Stimulated activated naive CD4-positive, alpha-beta T cell treated with Interleukin-2 at 50 U/mL for 16 hours (primary cell): ENCODE measurements at regions not wholly inside any gene's neighbourhood (a gene's known extent, or its start where the extent isn't known, plus 50 kb on each side); places are given as distances from the start of the nearest gene placed in this dataset.

Source experiments
- DNase-seq: peaks from one replicate; lab custom pipeline; 2025; lab: John Stamatoyannopoulos, UW

GRCh38 chr10:31644931-31645633, 283.5 kb downstream of the ARHGAP12 start:
- DNase-seq, result no peak

DNA sequence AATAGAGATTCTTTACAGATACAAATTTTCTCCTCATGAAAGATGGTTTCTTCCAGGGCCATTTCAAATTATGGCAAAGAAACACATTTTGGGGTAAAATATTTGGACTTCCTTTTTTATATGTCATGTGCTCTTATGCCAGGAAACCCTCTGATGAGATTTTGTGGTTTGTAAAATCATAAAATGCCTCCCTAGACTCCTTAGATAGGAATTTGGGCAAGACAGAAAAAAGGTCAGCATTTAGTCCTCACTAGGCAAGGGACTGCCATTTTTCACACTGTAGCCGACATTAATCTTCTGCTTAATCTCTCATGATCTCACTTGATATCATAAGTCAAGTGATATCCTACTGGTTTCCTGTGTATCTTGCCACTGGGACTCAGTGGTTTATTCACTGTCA, 286.4 kb downstream of the ARHGAP12 start:
- DNase-seq, result no peak

DNA sequence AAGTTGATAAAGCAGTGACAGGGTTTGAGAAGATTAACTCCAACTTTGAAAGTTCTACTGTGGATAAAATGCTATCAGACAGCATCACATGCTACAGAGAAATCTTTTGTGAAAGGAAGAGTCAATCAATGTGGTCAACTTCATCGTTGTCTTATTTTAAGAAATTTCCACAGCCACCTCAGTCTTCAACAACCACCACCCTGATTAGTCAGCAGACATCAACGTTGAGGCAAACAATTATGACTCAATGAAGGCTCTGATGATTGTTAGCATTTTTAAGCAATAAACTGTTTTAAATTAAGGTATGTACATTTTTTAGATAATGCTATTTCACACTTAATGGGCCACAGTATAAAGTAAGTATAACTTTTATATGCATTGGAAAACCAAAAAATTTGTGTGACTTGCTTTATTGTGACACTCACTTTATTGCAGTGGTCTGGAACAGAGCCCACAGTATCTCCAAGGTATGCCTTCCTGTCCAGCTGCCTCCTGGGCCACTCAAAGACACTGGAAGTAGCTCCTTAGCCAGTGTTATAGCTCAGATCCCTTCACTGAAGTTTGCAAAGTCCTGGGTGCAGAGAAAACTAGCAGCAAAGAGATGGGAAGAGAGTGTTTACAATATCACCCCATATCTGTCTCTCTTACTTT, 293.1 kb downstream of the ARHGAP12 start:
- no peak for DNase-seq

GRCh38 chr10:31635009-31635408, 293.6 kb downstream of the ARHGAP12 start:
- DNase-seq, result no peak

DNA sequence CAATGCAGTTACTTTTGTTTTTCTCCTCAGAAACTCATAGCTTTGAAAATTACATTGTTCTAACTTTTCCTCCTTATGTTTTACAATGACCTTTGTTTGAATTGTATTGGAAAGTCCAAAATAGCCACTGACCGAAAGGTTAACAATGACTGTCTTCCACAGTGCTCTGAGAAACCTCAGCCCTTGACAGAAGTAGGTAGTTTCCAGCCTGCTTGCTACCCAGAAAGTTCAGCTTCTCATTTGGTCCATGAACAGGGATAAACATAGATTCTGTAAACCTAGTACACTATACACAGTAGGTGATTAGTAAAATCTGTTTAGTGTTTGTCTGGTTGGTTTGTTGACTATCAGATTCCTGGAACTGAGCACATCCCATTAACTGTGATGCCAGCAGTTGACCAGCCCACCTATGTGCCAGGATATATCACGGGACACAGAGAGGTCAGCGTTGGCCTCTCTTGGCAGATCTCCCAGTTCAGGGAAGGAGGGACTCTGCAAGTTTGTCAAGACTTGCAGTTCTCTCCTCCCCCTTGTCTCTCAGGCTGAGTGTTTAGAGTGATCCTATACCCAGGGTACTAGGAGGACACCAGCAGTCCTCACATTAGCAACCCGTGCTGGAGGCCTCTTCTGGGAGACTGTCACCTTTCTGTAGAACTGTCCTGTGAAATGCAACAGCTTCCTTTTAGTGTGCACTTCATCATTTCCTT, 297.6 kb downstream of the ARHGAP12 start:
- DNase-seq, result no peak

DNA sequence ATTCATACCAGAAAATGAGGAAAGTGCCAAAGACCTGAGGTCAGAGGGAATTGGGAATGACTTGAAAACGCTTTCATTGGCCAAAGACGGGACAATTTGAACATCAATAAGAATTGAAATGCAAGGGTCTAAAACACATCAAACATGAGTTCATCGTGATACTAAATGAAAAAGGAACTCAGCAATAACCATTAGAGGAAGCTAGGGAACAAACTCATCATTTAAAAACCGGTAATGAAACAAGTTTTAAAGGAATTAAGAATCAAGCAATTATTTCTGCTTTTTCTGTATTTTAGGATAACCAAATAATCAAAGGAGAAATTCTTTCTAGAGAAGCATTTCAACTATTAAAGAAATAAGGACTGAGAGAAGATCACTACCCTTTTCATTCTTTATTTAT, 303.1 kb downstream of the ARHGAP12 start:
- no peak for DNase-seq

DNA sequence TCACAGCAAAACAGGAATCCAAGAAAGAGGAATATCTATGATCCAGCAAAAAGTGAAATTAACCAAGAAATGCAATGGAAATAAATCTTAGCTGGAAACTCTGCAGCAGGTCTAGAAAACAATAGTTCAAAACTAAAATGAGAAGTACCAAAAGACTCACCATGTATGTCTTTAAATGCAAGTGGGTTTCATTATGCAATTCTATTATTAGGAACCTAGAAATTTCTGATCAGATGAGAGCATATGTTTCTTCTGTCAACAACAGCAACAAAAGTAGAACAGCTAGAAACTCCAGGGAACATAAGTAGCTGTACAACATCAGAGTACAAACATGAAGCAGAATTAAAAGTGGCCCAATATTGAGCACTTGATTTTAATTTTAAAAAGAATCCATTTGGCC, 304.0 kb downstream of the ARHGAP12 start:
- DNase-seq, result no peak

GRCh38 chr10:31623947-31624346, 304.7 kb downstream of the ARHGAP12 start:
- no peak for DNase-seq

GRCh38 chr10:31623466-31623865, 304.4 kb downstream of the ZEB1 start:
- DNase-seq, result no peak

GRCh38 chr10:31622978-31623377, 304.0 kb downstream of the ZEB1 start:
- no peak for DNase-seq

DNA sequence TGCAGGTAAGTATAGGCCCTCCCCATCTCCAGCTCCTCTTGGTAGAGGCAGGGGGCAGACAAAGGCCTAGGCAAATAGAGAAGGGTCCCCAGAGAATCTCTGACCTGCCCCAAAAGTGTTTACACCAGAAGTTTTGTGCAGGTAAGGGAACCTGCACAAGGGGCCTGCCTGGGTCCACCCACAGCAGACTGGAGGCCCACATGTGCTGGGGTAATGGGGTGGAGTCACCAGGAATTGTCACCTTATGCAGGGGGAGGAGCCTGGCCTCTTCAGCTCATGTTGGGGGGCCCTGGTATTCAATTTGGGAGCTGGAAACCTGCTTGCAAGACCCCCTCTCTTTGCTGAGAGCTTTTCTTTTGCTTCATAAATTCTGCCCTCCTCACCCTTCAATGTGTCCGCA, 302.7 kb downstream of the ZEB1 start:
- no peak for DNase-seq

GRCh38 chr10:31620226-31621151, 301.5 kb downstream of the ZEB1 start:
- no peak for DNase-seq

- no peak for DNase-seq
Observed at GRCh38 chr10:31619531-31620061, 300.6 kb downstream of the ZEB1 start.

GRCh38 chr10:31618541-31619291, 299.7 kb downstream of the ZEB1 start:
- no peak for DNase-seq

DNA sequence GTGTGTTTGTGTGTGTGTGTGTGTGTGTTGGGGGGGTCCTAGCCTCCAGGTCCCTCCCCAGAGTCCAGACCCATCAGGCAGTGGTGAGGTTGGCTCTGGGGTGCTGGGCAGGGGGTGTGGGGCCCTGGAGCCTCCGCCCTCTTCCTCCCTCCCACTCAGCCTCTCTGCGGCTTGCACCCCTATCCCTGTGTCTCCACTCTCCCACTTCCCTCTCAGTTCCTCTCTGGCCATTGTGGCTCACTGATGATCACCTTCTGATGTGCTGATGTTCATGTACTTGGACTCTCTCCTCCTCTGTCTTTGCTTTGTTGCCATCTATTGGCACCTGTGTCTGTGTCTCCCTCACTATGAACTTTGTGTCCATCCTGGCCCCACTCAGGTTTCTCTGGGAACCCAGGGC, 298.7 kb downstream of the ZEB1 start:
- no peak for DNase-seq

DNA sequence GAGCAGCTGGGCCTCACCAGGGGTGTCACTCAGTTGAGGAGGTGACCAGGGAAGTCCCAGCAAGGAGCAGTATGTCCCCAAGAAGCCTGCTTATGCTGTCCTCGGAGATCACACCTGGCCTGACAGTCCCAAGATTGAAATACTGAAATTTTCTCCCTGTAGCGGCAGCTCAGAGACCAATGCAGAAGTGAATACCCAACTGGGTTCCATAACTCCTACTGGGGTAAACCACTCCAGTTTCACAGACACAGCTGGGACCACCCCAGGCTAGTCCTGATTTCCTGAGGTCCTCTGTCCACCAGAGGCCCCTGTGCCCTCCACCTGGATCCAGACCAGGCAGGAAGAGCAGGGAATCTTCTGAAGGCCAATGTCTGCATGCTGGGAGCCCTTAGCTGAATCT, 298.1 kb downstream of the ZEB1 start:
- no peak for DNase-seq

GRCh38 chr10:31615129-31615528, 296.1 kb downstream of the ZEB1 start:
- no peak for DNase-seq

- DNase-seq, result no peak
Observed at GRCh38 chr10:31614611-31615010, 295.6 kb downstream of the ZEB1 start.

DNA sequence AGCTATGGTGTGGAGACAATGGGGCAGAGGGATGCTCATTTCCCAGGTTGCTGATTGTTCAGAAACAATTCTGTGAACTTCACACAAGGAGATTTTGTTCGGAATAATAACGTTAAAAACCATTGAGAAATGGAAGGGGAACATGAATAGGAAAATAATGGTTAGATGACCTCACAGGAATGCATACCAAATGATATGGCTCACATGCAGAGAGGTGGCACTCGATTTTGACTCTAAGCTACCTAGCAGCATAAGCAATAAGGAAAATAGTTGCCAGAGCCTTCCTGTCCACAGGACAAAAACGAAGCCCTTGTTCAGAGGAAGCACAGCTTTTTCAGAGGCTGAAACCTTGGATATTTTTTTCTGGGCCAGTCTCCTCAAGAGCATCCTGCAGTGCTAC, 293.1 kb downstream of the ZEB1 start:
- DNase-seq, result no peak

DNA sequence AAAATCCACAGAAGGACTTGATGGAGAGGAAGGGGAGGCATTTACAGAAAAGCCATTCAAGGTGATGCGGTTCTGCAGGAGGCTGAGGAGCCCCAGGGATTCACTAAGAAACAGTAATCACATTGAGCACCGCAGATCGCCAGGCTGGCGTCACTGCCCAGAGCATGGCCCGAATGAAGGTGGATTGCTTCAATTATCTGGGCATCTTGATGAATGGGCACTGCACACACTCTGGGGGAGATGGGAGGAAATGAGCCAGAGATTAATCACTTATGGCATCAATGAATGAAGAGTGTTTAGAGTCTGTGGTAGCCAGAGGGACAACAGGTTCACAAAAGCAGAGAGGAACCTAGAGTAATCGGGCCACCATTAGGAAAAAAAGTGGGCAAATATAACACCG, 292.1 kb downstream of the ZEB1 start:
- DNase-seq, result no peak

DNA sequence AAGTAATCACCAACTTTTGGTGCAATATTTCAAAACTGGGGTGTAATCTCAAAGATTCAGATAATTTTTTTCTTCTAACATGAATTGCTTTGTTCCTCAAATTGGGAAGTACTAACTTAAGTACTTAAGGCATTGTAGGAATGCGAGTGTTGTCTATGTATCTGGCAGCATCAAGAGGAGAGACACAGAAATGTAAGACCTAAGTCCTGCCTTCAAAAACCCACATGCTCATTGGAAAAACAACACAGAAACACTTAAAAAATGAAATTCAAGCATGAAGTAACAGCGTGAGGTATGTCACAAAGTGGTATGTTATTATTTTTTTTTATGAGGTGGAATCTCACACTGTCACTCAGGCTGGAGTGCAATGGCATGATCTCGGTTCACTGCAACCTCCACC, 288.5 kb downstream of the ZEB1 start:
- no peak for DNase-seq
